Astrocyte of the cerebellum (primary cell): ENCODE measurements at regions not wholly inside any gene's neighbourhood (a gene's known extent, or its start where the extent isn't known, plus 50 kb on each side); places are given as distances from the start of the nearest gene placed in this dataset.

Experiments used
- DNase-seq: peaks from one replicate; pipeline ENCODE4 v3.0.0-alpha.2; 2011; ENCODE audit warnings: low read depth
- H3K4me3 ChIP-seq: 2 replicates; pipeline ENCODE4 v1.5.1; 2011; ENCODE audit warnings: mild to moderate bottlenecking, low read depth, low read length, moderate library complexity
- in situ Hi-C: cut with HindIII; loops from 2 replicates; pipeline ENCODE4 v1.10.0; 2017; ENCODE audit warnings: low sequenced_read_pairs
- TF ChIP-seq, protein P1 (sequence below): IDR thresholded peaks from 2 replicates; pipeline ENCODE4 v1.5.1; 2012; ENCODE audit warnings: low read length, low read depth, moderate library complexity, mild to moderate bottlenecking; ENCODE audit errors: missing control alignments

DNA sequence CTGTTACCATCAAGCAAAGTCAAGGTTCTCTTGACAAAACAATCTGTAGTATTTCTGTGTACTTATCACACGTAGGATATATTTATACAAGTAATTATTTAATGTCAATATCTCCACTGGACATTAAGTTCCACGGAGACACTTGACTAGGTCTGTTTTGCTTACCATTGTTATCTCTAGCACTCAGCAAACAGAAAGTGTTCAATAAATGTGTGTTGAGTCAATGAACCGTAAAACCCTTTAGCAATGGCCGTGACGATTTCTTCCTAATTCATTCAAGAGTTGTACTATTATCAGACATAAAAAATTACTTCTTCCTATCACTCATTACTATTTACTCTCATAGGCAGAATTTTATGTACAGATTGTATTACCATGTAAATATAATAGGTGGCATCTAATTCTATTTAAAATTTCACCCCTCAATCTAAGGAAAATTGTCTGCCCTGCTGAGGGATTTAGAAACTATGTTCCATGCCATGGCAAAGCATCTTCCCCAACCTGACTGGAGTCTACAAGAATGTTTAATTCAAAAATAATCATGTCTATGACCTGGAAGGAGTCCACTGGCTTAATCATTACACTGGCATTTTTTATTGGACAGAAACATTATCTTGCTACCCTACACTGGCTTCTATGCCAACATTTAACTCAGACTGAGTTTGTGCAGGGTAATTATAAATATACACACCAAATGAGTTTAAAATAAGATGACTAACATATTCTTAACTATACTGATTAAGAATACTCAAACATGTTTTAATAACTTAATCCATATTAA lies 301.9 kb downstream of the ZEB2 start:
- in situ Hi-C loops, result no loop called here

DNA sequence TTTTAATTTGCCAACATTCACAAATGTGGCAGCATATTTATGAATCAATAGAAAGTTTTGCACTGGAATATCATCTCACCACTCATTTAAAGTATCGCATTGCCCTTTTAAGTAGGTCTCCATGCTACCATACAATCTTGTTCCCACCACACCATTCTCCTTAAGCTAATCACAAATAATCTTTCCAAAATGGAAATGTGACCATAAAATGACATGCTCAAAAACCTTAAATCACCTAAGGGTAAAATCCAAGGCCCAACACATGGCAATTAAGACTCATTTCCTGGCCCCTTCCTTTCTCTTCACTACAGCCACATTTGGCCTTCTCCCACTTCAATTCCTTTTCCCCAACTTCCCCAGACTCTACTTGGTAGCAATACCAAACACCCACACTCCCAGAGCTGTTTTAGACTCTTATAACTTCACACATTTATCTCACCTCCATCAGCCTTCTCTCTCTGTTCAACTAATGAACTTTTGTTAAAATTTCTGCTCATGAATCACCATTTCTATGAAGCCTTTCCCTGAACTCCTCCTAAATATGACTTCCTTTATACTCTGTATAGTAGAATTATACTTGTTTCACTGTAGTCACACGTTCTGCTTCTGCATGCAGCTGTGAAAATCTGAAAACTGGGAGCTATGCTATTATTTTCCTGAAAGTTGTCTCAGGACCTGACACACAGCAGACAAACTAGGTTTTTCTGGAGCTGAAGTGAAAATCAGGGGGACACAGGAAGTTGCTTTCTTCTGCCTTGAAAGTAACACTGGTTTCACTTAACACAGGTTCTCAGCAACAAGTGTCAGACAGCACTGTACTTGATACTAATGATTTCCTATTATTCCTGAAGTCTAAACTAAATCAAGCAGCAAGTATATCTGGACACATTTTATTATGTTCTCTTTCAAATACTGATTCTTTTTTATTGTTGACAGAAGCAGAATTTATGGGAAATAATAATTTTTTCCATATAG lies 303.9 kb downstream of the ZEB2 start:
- DNase-seq, result no peak
- in situ Hi-C loops, result no loop called here

More for the DNA sequence above, 301.9 kb downstream of the ZEB2 start:
- TF ChIP-seq, protein P1, sequence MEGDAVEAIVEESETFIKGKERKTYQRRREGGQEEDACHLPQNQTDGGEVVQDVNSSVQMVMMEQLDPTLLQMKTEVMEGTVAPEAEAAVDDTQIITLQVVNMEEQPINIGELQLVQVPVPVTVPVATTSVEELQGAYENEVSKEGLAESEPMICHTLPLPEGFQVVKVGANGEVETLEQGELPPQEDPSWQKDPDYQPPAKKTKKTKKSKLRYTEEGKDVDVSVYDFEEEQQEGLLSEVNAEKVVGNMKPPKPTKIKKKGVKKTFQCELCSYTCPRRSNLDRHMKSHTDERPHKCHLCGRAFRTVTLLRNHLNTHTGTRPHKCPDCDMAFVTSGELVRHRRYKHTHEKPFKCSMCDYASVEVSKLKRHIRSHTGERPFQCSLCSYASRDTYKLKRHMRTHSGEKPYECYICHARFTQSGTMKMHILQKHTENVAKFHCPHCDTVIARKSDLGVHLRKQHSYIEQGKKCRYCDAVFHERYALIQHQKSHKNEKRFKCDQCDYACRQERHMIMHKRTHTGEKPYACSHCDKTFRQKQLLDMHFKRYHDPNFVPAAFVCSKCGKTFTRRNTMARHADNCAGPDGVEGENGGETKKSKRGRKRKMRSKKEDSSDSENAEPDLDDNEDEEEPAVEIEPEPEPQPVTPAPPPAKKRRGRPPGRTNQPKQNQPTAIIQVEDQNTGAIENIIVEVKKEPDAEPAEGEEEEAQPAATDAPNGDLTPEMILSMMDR, result no peak
- H3K4me3 ChIP-seq, result no peak overlapping the region
- DNase-seq, result no peak

DNA sequence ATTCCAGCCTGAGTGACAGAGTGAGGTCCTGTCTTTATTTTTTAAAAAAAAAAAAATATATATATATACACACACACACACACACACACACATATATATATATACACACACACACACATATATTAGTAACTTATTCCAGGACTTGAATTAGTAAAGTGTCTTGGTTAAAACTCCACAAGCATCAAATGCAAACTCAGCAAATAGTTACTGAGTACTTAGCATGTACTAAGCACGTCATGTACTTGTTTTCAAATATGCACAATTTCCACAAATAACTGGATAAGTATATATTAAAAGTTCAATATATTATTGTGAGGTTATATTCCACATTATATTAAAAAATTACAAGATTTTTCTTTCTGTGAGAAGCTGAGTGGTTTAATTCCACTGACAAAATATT lies 304.7 kb downstream of the ZEB2 start:
- no peak for DNase-seq
- no peak overlapping the region for H3K4me3 ChIP-seq
- TF ChIP-seq, protein P1, result no peak
- in situ Hi-C loops, result no loop called here

More for the DNA sequence above, 303.9 kb downstream of the ZEB2 start:
- TF ChIP-seq, protein P1, result no peak
- H3K4me3 ChIP-seq, result no peak overlapping the region

DNA sequence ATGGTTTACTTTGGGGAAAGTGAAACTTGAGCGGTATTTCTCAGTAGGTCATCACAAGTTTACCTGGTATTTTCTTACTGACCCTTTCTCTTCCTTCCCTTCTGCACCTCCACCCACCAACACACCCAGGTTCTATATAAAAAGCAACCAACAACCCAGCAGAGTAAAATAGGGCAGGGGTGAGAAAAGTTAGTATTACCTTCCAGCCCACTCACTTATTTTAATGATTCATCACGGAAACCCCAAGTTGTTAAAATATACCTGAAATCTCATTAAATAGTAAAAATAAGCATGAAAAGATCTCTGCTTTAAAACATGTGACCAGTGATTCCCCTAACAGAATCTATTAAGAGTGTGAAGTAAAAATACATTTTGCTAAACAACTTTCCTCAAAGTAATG lies 306.1 kb downstream of the ZEB2 start:
- DNase-seq, result no peak
- TF ChIP-seq, protein P1, result no peak
- in situ Hi-C loops, result no loop called here
- no peak overlapping the region for H3K4me3 ChIP-seq

DNA sequence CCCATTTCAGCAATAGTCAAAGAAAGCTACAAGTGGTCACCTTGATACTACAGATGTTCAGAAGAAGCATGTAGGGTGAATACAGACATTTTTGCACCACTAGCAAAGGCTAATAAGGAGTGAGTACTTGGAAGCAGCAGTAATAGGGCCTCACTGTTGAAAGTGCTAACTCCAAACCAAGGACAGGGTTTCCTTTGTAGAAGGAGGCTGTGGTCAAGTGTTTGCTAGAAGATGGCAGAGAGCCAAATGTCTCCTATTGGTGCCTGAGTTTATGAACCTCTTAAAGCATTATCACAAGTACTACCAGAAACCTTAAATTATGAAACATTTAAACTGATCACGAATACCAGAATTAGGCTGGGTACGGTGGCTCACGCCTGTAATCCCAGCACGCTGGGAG lies 308.1 kb downstream of the ZEB2 start:
- no peak overlapping the region for H3K4me3 ChIP-seq
- TF ChIP-seq, protein P1, result no peak
- DNase-seq, result no peak
- in situ Hi-C loops, result no loop called here

DNA sequence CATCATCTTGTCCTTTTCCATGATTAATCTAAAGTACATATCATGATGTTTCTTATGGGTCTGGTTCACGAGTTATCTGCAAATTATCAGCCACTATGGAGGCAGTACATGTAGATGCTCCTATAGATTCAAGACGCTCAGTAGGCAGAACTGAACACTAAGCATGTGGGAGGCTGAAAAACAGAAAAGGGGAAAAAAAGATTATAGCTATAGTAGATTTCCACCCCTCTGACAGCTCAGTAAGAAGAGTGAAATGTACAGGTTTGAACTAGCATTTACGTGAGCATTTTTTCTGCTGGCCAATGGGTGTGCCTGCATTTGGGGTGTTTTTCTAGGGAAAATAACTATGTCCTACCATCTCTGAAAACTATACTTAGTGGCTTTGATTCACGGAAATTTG lies 308.9 kb downstream of the ZEB2 start:
- no peak for DNase-seq
- no peak overlapping the region for H3K4me3 ChIP-seq
- in situ Hi-C loops, result no loop called here
- TF ChIP-seq, protein P1, result no peak
